K562 (cell line): ENCODE measurements at regions not wholly inside any gene's neighbourhood (a gene's known extent, or its start where the extent isn't known, plus 50 kb on each side); places are given as distances from the start of the nearest gene placed in this dataset.
A peak's percentile ranks its signal among the peaks of the same experiment; 100 is the strongest.

Experiments used
- GTF2E2 ChIP-seq: fragments of 200-800 bp; sonication (Bioruptor generic); IDR thresholded peaks from 2 replicates; pipeline ENCODE4 v1.6.1; 2016; ENCODE audit warnings: missing genetic modification characterization, missing compliant biosample characterization
- HDAC3 ChIP-seq: fragments of 450-650 bp; IDR thresholded peaks from 2 replicates; pipeline ENCODE4 v1.6.1; 2018; ENCODE audit warnings: borderline replicate concordance, mild to moderate bottlenecking, moderate library complexity; ENCODE audit not compliant: partially characterized antibody
- IRF2 ChIP-seq: sonication (generic); formaldehyde crosslinking; IDR thresholded peaks from 2 replicates; pipeline ENCODE4 v1.8.1; 2022; ENCODE audit warnings: mild to moderate bottlenecking, missing genetic modification reagents
- NCOA1 ChIP-seq: fragments of 450-650 bp; IDR thresholded peaks from 2 replicates; pipeline ENCODE4 v1.6.1; 2016; ENCODE audit warnings: low read depth
- NCOA2 ChIP-seq, 2 experiments: fragments of 450-650 bp; IDR thresholded peaks; 2 replicates each; pipeline ENCODE4 v1.6.1; 2018; ENCODE audit warnings: mild to moderate bottlenecking in 2 of 2, moderate library complexity in 1 of 2; ENCODE audit not compliant: partially characterized antibody in 2 of 2
- NFYB ChIP-seq: IDR thresholded peaks from 2 replicates; pipeline ENCODE4 v1.6.1; 2011; ENCODE audit warnings: mild to moderate bottlenecking, moderate library complexity; ENCODE audit not compliant: insufficient read length; ENCODE audit errors: extremely low read depth
- RBM15 ChIP-seq: fragments of 200-400 bp; formaldehyde crosslinking; IDR thresholded peaks from 2 replicates; pipeline ENCODE4 v1.6.1; 2018; ENCODE audit warnings: mild to moderate bottlenecking, low read length, moderate library complexity; ENCODE audit not compliant: insufficient read depth
- SMARCA4 ChIP-seq: fragments of 450-650 bp; IDR thresholded peaks from 2 replicates; pipeline ENCODE4 v1.6.1; 2016
- TAL1 ChIP-seq: fragments of 450-650 bp; IDR thresholded peaks from 2 replicates; pipeline ENCODE4 v1.6.1; 2016; ENCODE audit warnings: mild to moderate bottlenecking
- XRCC3 ChIP-seq: fragments of 450-650 bp; IDR thresholded peaks from 2 replicates; pipeline ENCODE4 v1.6.1; 2017; ENCODE audit warnings: mild to moderate bottlenecking, moderate library complexity
- ZNF274 ChIP-seq: IDR thresholded peaks from 2 replicates; pipeline ENCODE4 v1.6.1; 2011; ENCODE audit warnings: low read depth, mild to moderate bottlenecking, low read length, moderate library complexity, borderline replicate concordance
- ZZZ3 ChIP-seq: fragments of 450-650 bp; IDR thresholded peaks from 2 replicates; pipeline ENCODE4 v1.6.1; 2016; ENCODE audit warnings: antibody characterized with exemption, mild to moderate bottlenecking, moderate library complexity
- TF ChIP-seq, protein P1 (sequence below): fragments of 250-450 bp; sonication (Bioruptor Pico); IDR thresholded peaks from 2 replicates; pipeline ENCODE4 v1.4.0; 2020
- TF ChIP-seq, protein P2 (sequence below), 2 experiments: fragments of 250-450 bp in 1 of 2; fragments of 450-650 bp in 1 of 2; sonication (Bioruptor Pico) in 1 of 2; IDR thresholded peaks; 2 replicates each; pipeline versions ENCODE4 v1.6.1 to v1.8.0; 2016 to 2021; ENCODE audit warnings: mild to moderate bottlenecking in 2 of 2, moderate library complexity in 2 of 2, missing compliant biosample characterization in 1 of 2, missing genetic modification characterization in 1 of 2
- TF ChIP-seq, protein P3 (sequence below): fragments of 250-450 bp; sonication (Bioruptor Pico); IDR thresholded peaks from 2 replicates; pipeline ENCODE4 v1.5.0; 2021; ENCODE audit warnings: mild to moderate bottlenecking, moderate library complexity
- TF ChIP-seq, protein P4 (sequence below): fragments of 200-800 bp; sonication (Bioruptor generic); IDR thresholded peaks from 2 replicates; pipeline ENCODE4 v1.6.1; 2017; ENCODE audit warnings: missing genetic modification characterization, missing compliant biosample characterization

DNA sequence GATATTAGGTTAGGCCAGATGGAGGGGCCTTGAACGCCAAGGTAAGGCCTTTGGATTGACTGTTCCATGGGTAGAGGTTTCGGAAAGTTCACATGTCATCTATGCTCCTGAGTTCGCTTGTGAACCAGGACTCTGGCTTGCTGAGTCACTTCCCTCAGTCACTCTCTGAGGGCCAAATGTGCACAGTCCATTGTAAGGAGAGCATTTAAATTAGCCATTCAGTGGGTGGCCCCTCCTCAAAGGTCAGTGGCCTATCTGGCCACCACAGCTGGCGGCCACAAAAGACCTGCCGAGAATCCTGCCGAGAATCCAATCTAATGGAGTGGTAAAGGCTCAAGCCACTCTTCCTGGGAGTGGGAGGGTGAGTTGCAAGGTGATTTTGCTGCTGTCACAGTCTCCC lies 58.9 kb upstream of the ARAP3 start (continued):
- TF ChIP-seq, protein P1, sequence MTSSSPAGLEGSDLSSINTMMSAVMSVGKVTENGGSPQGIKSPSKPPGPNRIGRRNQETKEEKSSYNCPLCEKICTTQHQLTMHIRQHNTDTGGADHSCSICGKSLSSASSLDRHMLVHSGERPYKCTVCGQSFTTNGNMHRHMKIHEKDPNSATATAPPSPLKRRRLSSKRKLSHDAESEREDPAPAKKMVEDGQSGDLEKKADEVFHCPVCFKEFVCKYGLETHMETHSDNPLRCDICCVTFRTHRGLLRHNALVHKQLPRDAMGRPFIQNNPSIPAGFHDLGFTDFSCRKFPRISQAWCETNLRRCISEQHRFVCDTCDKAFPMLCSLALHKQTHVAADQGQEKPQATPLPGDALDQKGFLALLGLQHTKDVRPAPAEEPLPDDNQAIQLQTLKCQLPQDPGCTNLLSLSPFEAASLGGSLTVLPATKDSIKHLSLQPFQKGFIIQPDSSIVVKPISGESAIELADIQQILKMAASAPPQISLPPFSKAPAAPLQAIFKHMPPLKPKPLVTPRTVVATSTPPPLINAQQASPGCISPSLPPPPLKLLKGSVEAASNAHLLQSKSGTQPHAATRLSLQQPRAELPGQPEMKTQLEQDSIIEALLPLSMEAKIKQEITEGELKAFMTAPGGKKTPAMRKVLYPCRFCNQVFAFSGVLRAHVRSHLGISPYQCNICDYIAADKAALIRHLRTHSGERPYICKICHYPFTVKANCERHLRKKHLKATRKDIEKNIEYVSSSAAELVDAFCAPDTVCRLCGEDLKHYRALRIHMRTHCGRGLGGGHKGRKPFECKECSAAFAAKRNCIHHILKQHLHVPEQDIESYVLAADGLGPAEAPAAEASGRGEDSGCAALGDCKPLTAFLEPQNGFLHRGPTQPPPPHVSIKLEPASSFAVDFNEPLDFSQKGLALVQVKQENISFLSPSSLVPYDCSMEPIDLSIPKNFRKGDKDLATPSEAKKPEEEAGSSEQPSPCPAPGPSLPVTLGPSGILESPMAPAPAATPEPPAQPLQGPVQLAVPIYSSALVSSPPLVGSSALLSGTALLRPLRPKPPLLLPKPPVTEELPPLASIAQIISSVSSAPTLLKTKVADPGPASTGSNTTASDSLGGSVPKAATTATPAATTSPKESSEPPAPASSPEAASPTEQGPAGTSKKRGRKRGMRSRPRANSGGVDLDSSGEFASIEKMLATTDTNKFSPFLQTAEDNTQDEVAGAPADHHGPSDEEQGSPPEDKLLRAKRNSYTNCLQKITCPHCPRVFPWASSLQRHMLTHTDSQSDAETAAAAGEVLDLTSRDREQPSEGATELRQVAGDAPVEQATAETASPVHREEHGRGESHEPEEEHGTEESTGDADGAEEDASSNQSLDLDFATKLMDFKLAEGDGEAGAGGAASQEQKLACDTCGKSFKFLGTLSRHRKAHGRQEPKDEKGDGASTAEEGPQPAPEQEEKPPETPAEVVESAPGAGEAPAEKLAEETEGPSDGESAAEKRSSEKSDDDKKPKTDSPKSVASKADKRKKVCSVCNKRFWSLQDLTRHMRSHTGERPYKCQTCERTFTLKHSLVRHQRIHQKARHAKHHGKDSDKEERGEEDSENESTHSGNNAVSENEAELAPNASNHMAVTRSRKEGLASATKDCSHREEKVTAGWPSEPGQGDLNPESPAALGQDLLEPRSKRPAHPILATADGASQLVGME: no peak
- TF ChIP-seq SMARCA4: no peak
- no peak for TF ChIP-seq GTF2E2
- no peak for TF ChIP-seq NCOA1
- no peak for TF ChIP-seq ZZZ3
- TF ChIP-seq XRCC3: no peak
- TF ChIP-seq, protein P2, sequence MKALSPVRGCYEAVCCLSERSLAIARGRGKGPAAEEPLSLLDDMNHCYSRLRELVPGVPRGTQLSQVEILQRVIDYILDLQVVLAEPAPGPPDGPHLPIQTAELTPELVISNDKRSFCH (CRISPR knock-in tag; IDR thresholded peaks at IDR 0.05): no peak
- TF ChIP-seq, protein P2 (tag; IDR thresholded peaks at IDR 0.05): peak; percentile 64; the same call in 1 of the 2 replicates
- TF ChIP-seq RBM15: no peak
- TF ChIP-seq, protein P3, sequence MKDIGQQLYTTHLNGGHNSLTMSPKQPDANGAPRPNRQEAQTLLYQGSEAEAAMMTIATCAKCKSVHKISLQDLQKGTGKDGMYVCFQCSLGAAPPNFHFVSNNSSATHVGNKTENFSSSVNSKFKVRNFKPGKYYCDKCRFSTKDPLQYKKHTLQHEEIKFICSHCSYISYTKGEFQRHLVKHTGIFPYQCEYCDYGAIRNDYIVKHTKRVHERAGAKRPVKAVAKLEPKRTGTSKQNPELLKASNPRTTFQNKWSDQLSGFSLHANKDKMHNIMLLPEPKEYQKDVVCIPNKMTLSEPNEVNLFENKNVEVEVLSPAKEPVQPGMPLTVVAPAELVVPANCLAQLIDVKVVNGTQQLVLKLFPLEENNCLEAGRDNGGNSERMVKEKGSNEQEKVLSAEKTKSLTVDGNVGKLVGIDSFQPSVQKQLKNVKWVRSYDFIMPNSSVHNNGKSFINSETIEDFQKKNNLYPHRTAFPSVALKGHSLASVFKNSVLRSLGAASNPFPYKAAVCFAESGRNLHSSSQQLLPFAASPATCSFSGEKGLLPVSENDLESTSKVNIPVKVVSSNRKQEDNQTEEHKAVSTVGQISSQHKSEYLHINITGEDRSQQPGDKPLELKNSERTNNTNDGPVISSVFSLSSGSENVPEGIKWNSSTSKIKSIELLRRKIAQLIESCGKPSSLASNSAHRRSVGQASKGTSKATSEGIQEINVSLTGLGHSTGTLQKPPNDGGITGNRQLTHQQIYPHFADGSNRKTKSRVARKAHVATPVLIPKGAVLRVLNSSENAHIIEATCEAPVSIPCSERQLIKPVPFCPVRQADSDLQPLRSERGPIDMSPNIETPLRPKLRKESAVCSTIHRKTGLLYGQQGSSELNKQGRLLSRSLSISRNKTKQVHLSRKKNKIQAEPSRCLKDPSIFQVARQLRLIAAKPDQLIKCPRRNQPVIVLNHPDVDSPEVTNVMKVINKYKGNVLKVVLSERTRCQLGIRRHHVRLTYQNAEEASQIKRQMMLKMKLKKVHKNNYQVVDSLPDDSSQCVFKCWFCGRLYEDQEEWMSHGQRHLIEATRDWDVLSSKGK (CRISPR knock-in tag): no peak
- TF ChIP-seq HDAC3: no peak
- no peak for TF ChIP-seq ZNF274
- no peak for TF ChIP-seq IRF2 (CRISPR knock-in tag)
- TF ChIP-seq TAL1: peak; percentile 42; the same call in 1 of the 2 replicates
- no peak for TF ChIP-seq NFYB
- no peak for TF ChIP-seq NCOA2 (IDR thresholded peaks at IDR 0.05; ENCODE audit: partially characterized antibody in 2 of 2)
- TF ChIP-seq, protein P4, sequence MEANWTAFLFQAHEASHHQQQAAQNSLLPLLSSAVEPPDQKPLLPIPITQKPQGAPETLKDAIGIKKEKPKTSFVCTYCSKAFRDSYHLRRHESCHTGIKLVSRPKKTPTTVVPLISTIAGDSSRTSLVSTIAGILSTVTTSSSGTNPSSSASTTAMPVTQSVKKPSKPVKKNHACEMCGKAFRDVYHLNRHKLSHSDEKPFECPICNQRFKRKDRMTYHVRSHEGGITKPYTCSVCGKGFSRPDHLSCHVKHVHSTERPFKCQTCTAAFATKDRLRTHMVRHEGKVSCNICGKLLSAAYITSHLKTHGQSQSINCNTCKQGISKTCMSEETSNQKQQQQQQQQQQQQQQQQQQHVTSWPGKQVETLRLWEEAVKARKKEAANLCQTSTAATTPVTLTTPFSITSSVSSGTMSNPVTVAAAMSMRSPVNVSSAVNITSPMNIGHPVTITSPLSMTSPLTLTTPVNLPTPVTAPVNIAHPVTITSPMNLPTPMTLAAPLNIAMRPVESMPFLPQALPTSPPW (CRISPR knock-in tag): no peak
